Vagina (tissue), 2 donors: ENCODE measurements at regions not wholly inside any gene's neighbourhood (a gene's known extent, or its start where the extent isn't known, plus 50 kb on each side); places are given as distances from the start of the nearest gene placed in this dataset.

Experiments used
- POLR2A ChIP-seq, 2 donors: fragments of 450-650 bp; IDR thresholded peaks; one replicate each; pipeline ENCODE4 v1.6.1; 2017; ENCODE audit warnings: antibody characterized with exemption in 2 of 2, mild to moderate bottlenecking in 2 of 2, moderate library complexity in 2 of 2
- POLR2AphosphoS5 ChIP-seq, 2 donors: sonication (generic); formaldehyde crosslinking; IDR thresholded peaks; one replicate each; pipeline ENCODE4 v1.9.0; 2017; ENCODE audit warnings: antibody characterized with exemption in 2 of 2, mild to moderate bottlenecking in 2 of 2, low read depth in 1 of 2; ENCODE audit not compliant: insufficient read depth in 1 of 2
- TF ChIP-seq, protein P1 (sequence below), 3 experiments: fragments of 450-650 bp in 2 of 3; fragments of 200-600 bp in 1 of 3; sonication (generic) in 1 of 3; IDR thresholded peaks; one replicate each; pipeline ENCODE4 v1.5.1; 2017 to 2019; ENCODE audit warnings: antibody characterized with exemption in 3 of 3, mild to moderate bottlenecking in 2 of 3, moderate library complexity in 2 of 3

DNA sequence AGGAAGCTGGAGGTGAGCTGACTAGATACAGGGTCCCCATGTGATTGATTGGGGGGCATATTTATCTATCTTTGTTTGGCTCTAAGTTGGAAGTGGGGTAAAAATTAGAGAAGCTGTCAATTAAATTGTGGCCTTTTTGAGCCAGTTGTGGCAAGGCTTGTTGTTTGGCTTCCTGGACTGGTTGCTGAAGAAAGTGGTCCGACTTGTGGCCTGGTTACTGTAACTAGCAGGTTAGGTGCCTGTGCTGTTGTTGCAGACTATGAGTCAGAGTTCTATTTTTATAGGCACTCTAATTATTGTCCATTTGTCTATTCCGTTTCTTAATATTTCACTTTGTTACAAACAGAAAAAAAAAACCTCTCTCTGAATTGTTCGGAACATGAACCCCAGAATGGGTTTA is 129.1 kb upstream of the CNTN6 start:
- TF ChIP-seq POLR2AphosphoS5 (IDR thresholded peaks at IDR 0.05; ENCODE audit: insufficient read depth in 1 of 2, low read depth in 1 of 2) (no peak), POLR2A (IDR thresholded peaks at IDR 0.05) (no peak)
- TF ChIP-seq, protein P1, sequence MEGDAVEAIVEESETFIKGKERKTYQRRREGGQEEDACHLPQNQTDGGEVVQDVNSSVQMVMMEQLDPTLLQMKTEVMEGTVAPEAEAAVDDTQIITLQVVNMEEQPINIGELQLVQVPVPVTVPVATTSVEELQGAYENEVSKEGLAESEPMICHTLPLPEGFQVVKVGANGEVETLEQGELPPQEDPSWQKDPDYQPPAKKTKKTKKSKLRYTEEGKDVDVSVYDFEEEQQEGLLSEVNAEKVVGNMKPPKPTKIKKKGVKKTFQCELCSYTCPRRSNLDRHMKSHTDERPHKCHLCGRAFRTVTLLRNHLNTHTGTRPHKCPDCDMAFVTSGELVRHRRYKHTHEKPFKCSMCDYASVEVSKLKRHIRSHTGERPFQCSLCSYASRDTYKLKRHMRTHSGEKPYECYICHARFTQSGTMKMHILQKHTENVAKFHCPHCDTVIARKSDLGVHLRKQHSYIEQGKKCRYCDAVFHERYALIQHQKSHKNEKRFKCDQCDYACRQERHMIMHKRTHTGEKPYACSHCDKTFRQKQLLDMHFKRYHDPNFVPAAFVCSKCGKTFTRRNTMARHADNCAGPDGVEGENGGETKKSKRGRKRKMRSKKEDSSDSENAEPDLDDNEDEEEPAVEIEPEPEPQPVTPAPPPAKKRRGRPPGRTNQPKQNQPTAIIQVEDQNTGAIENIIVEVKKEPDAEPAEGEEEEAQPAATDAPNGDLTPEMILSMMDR (IDR thresholded peaks at IDR 0.05): no peak
